SK-N-SH (cell line): ENCODE measurements at regions not wholly inside any gene's neighbourhood (a gene's known extent, or its start where the extent isn't known, plus 50 kb on each side); places are given as distances from the start of the nearest gene placed in this dataset.
"Not testable (repeated sequence)": the region's sequence is repeated elsewhere in the genome, so short reads cannot be mapped to it uniquely, and the experiment has no call there.

Experiments
- CHD2 ChIP-seq: fragments of 150-350 bp; IDR thresholded peaks from 2 replicates; pipeline ENCODE4 v1.6.1; 2018; ENCODE audit warnings: low read length; ENCODE audit not compliant: partially characterized antibody
- CTCF ChIP-seq: fragments of 200-600 bp; sonication (generic); IDR thresholded peaks from 2 replicates; pipeline ENCODE4 v1.6.1; 2017; ENCODE audit warnings: antibody characterized with exemption, mild to moderate bottlenecking, moderate library complexity
- FOXJ3 ChIP-seq: sonication (generic); formaldehyde crosslinking; IDR thresholded peaks from 2 replicates; pipeline ENCODE4 v1.5.1; 2020; ENCODE audit warnings: mild to moderate bottlenecking, missing genetic modification reagents
- GABPA ChIP-seq: IDR thresholded peaks from 2 replicates; pipeline ENCODE4 v1.4.0; 2012; ENCODE audit warnings: low read depth, mild to moderate bottlenecking
- MEF2A ChIP-seq: IDR thresholded peaks from 2 replicates; pipeline ENCODE4 v1.4.0; 2012; ENCODE audit warnings: low read depth, borderline replicate concordance
- NRF1 ChIP-seq: IDR thresholded peaks from 2 replicates; pipeline ENCODE4 v1.6.1; 2012; ENCODE audit warnings: low read depth, mild to moderate bottlenecking, low read length
- PBX3 ChIP-seq: IDR thresholded peaks from 2 replicates; pipeline ENCODE4; 2012
- POLR2AphosphoS5 ChIP-seq: IDR thresholded peaks from 2 replicates; pipeline ENCODE4 v1.6.1; 2012; ENCODE audit warnings: low read depth, low read length
- SIN3A ChIP-seq: IDR thresholded peaks from 2 replicates; pipeline ENCODE4 v1.6.1; 2012; ENCODE audit warnings: low read depth, mild to moderate bottlenecking, low read length, moderate library complexity, borderline replicate concordance
- TAF1 ChIP-seq: IDR thresholded peaks from 2 replicates; pipeline ENCODE4 v1.6.1; 2012; ENCODE audit warnings: low read depth, mild to moderate bottlenecking, low read length, moderate library complexity, borderline replicate concordance
- TEAD4 ChIP-seq: IDR thresholded peaks from 2 replicates; pipeline ENCODE4 v1.4.0; 2012; ENCODE audit warnings: mild to moderate bottlenecking, borderline replicate concordance; ENCODE audit not compliant: insufficient read depth
- ZBTB33 ChIP-seq: IDR thresholded peaks from 2 replicates; pipeline ENCODE4 v1.4.0; 2012; ENCODE audit warnings: low read depth, borderline replicate concordance

GRCh38 chr2:97406340-97406739, 183.3 kb downstream of the ANKRD36B start:
- TF ChIP-seq CHD2; CTCF; PBX3; ZBTB33; MEF2A; POLR2AphosphoS5; SIN3A; TAF1; NRF1; TEAD4; GABPA; FOXJ3 (CRISPR knock-in tag): not testable (repeated sequence)
